HG03066 (cell line): ENCODE measurements at regions not wholly inside any gene's neighbourhood (a gene's known extent, or its start where the extent isn't known, plus 50 kb on each side); places are given as distances from the start of the nearest gene placed in this dataset.
"Not testable (repeated sequence)": the region's sequence is repeated elsewhere in the genome, so short reads cannot be mapped to it uniquely, and the experiment has no call there.

ENCODE experiments used
- ATAC-seq: cut with Tn5 transposase; IDR thresholded peaks from one replicate; pipeline ENCODE4 v1.9.1; 2021; ENCODE audit warnings: low read depth; ENCODE audit not compliant: unreplicated experiment

DNA sequence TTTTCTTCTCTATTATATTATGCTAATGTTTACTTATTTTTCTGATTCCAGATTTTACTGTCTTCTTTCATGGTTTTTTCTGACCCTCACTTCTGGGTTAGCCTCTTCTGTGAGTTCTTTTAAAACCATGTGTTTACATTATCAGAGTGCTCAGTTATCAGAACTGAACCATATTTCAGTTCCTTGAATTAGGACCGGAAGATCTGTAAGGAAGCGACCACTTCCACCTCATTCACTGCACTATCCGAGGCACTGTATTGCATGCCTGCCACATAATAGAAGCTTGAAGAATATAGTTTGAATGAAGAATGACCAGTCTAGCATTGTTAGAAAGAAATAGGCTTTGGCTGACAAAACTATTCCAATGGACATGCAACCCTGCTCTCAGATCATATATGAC lies 281.0 kb upstream of the DEPDC1 start:
- ATAC-seq, result no peak

DNA sequence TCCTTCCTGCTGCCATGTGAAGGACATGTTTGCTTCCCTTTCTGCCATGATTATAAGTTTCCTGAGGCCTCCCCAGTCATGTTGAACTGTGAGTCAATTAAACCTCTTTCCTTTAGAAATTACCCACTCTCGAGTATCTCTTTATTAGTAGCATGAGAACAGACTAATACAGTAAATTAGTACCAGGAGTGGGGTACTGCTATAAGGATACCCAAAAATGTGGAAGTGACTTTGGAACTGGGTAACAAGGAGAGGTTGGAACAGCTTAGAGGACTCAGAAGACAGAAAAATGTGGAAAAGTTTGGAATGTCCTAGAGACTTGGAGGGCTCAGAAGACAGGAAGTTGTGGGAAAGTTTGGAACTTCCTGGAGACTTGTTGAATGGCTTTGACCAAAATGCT lies 283.0 kb upstream of the DEPDC1 start:
- not testable (repeated sequence) for ATAC-seq

DNA sequence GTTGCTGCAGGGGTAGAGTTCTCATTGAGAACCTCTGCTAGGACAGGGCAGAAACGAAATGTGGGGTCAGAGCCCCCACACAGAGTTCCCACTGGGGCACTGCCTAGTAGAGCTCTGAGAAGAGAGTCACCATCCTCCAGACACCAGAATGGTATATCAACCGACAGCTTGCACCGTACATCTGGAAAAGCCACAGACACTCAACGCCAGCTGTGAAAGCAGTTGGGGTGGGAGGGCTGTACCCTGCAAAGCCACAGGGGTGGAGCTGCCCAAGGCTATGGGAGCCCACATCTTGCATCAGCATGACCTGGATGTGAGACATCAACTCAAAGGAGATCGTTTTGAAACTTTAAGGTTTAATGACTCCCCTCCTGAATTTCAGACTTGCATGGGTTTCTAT lies 284.0 kb upstream of the DEPDC1 start:
- no peak for ATAC-seq

DNA sequence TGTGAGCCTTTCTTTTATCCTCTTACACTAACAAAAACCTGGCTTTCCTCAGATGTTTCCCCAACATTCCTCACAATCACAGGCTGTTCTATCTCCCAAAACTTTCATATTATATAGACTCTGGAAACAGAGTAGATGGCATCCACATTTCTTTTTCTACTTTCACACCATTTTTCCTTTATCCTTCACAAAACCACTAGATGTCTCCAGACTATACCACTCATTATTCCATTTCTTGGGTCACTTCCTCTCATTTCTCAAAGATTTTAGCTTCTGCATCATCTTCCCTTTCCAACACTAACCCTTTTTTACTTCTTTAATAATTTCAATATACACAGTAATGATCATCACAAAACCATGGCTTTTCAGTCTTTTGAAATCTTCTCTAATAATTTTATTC lies 286.0 kb upstream of the DEPDC1 start:
- no peak for ATAC-seq

DNA sequence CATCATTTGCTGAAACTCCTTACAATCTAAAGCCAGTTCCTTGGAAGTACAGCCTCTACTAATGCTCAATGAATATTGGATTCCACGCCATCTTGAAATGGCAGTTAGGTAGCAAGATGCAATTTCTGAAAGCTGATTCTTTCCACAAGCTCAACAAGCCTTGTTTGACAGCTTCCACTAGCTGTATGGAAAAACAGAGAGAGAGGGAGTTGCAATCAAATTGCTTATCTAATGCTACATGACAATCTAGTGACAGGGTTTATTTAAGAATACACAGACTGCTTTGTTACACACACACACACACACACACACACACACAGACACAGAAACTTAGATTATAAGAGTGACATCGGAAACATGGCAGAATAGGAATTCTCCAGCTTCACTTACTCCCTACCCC lies 288.4 kb upstream of the DEPDC1 start:
- ATAC-seq, result no peak

DNA sequence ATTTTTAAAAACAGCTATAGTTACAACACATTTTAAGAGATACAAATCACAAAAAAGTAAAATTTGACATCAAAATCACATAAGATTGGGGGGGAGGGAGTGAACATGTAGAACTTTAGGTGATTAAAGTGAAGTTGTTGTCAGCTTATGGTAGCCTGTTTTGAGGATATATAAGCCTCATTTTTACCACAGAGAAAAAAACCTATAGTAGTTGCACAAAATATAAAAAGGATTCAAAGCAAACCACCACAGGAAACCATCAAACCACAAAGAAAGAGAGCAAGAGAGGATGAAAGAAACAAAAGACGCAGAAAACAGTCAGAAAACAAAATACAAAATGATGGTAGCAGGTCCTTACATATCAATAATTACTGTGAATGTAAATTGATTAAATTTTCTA lies 291.9 kb upstream of the DEPDC1 start:
- no peak for ATAC-seq

DNA sequence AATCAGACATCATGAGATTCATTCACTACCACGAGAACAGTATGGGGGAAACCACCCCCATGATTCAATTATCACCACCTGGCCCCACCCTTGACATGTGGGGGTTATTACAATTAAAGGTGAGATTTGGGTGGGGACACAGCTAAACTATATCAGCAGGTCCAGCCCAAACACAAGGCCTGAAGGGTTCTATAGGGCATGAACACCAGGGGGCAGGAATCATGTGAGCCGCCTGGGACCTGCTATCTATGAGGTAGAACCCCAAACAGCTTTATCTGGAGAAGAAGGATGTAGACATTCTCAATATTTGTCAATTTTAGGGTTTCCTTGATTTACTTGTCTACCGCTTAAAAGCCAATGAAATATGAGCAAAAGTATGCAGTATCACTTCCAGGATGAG lies 294.9 kb upstream of the DEPDC1 start:
- ATAC-seq, result no peak

DNA sequence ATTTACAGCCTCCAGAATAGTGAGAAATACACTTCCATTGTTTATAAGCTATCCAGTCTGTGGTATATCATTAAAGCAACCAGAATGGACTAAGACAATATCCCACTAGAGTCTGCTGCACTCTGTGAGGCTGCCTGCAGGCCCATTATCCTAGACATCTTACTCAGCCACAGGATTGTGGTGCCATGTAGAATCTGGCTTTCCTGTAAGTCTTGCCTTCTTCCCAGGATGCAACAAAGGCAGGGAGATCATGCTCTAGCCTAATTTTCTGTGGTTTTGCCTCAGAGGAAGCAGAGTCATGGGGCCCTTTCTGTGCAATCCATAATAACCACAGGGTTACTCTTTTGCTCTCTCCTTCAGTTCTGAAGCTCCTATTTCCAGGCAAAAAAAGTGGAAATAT lies 299.1 kb upstream of the DEPDC1 start:
- ATAC-seq, result no peak

DNA sequence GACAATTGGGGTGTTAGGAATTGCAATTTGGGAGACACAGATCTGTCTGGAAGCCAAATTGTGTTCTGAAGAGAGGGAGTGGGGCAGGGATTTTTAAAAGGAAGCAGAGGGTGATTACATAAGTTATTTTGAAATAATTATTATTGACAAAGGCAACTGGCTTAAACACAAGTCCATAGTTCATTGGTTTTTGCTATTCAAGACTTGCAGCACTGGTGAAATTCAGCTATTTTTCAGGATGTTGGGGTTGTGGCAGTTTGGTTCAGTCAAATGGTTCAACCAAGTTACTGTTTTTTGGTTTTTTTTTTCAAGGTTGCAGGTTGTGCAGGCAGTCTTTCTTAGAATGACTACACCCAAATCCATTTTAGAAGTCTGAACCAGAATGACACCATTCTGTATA lies 300.0 kb upstream of the DEPDC1 start:
- ATAC-seq, result no peak

DNA sequence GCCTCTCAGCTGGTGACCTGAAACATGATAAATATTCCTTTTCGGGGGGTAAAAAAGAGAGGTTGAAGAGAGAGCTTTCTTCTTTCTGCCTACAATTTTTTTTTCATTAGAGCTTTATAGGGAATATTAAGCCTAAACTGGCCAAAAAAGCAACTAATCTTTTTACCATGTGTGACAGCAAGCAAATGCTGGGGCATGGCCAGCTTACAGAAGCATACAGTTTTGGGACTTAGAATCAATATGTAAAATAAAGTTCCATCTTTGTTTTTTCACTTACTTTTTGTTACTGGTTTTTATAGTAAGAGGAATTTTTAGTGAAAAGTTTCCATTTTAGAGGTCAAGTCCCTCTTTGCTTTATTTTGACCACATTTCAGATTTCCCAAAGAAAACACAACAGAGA lies 301.2 kb upstream of the DEPDC1 start:
- no peak for ATAC-seq

DNA sequence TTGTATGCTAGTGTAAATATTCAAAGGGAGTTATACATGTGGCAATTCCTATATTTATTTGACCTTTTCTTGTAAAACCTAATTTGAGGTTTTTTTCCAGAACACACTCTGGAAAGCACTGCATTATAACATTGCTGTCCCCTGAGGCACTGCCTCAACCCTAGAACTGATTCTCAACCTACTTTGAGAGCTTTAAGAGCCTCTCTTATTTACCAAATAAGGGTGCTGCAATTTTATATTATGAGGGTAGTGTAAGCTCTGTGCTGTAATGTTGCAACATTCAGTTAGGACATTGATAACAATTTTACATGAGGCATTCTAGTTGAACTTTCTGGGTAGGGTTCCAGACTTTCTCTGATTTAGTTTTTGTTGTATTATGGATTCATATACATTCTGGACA lies 302.2 kb upstream of the DEPDC1 start:
- ATAC-seq, result no peak

DNA sequence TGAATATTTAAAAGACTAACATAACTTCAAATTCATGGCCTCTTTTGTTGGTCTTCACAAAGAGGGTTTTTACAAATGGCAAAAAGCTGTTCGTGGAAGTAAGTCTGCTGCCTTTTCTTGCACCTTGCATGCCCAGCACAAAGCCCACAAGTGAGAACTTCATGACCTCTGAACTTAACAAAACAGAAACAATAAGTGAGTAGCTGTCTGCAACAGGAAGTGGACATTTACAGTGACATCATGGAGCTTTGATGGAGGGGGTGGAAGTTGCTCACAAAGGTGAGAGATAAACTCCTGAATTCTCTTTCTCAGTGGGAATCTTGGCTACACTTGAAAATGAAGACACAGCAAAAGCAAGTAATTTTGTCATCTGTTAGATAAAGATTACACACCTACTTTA lies 303.3 kb upstream of the DEPDC1 start:
- no peak for ATAC-seq

DNA sequence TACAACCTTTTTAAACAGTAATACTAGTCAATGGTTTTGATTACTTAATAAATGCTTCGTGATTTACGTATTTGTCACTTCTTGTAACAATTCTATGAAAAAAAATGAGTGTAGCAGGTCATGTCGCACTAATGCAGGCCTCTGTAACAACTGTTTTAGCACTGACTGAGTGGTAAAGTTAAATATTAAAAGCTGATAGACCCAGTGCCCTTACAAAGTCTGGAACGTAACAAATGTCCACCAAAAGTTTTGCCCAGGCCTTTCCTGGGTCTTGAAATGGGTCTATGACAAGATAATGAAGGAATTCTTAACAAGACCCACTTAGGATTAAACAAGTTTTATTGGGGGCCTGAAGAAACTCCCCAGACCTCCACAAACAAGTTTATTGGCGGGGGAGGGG lies 304.6 kb upstream of the DEPDC1 start:
- no peak for ATAC-seq

DNA sequence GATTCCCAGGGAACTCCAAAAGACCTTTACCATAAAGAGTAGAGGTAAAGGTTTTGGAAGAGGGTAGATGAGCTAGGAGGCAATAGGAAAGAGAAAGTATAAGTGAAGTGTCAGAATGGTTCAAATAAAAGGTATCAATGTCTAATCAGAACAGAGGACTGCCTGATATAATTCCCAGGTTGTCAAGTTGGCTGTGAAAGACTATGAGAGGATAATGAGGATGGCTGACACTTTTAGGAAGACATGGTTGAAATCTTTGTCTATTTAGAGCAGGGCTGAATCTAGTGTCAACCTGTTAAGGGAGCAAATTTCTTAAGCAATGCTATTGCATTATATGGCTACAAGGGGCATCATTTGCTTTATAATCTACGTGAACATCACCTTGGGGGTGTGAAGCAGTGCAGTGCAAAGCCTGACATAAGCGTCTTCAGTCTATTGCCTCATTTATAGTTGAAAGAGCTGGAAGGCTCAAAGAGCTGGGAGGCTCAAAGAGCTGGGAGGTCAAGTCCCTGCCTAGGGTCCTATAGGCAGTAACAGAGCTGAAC lies 308.3 kb upstream of the DEPDC1 start:
- no peak for ATAC-seq

DNA sequence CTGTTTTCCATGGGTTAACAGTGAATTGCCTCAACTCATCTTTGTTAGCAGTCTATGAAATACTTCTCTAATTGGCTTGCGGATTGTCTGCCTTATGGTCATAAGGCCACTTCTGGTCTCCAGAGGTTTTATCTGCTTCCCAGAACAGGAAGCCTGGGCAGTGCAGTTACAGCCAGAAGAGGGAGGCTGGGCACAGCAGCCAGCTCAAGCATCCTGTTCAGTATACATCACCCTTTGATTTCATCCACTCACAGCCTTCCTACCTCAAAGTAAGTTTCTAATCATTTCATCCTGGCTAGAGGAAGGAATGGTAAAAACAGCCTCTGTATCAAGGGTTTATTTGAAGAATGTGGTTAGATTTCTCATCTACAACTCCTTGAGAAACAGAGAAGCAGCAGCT lies 311.5 kb upstream of the DEPDC1 start:
- ATAC-seq, result no peak

DNA sequence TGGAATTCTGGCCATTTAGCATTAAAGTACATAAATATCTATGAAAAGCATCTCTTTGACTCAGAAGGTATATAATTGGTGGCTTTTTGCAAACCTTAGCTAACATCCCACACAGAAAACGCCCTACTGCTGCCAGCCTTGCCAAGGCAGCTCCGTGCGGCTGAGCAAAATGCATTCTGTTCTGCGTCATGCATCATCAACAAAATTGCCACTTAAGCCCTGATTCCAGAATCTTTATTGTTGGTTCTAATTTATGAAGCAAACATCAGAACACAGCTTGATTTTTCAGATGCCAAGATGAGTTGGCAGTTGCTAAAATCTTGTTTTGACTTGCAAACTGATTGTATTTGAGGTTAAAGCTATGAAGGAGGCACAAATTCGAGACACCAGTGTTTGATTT lies 314.9 kb upstream of the DEPDC1 start:
- no peak for ATAC-seq

DNA sequence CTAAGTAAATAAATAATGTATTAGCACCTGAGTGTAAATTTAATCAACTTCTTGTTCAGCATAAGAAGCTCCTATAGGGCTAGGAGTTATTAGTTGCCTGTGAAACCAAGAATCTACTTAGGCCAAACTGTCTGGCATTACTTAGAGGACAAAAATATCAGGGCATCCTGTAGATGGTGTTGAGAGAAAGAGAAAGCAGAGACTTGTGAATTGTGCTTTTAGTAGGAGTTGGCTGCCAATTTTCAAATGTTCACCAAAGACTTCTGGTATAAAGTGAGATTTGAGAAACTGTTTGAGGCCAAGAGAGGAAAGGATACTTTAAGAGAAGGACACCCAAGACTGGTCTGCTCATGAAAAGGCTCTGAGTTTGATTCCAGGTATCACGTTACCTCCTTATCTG lies 315.5 kb upstream of the DEPDC1 start:
- ATAC-seq, result no peak

DNA sequence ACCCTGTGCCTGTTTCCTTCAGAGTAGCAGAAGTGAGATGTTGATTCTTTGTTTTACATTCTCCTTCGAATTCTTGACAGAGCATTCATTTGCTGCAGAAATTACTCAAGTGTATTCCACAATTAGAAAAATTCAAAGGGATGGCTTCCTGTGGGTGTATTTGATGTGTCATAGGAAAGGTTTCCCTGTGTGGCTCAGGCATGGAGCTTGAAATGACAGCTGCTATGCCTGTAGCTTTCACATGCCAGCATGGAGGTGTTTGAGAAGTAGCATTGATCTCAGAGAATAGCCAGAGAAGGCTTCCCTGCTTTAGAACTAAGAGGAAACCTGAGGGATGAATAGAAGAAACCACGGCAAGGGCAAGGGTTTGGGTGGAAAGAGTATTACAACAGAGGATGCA lies 317.2 kb upstream of the DEPDC1 start:
- no peak for ATAC-seq

DNA sequence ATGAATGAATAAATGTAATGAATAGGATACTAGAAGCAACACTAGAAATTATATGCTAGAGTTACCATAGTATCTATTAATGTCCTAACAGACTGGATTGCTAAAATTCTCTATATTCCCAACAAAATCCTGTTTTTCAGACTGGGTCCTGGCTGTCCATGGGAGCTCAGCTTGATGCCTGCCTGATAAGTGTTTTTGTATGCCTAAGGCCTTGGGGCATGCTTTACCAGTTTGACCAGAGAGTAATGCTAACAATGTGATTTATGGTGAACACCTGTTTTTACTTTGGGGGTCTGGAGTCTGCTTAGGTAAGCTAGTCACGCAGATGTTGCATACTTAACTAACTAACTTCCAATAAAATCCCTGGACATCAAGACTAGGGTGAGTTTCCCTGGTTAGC lies 318.8 kb upstream of the DEPDC1 start:
- ATAC-seq, result no peak

DNA sequence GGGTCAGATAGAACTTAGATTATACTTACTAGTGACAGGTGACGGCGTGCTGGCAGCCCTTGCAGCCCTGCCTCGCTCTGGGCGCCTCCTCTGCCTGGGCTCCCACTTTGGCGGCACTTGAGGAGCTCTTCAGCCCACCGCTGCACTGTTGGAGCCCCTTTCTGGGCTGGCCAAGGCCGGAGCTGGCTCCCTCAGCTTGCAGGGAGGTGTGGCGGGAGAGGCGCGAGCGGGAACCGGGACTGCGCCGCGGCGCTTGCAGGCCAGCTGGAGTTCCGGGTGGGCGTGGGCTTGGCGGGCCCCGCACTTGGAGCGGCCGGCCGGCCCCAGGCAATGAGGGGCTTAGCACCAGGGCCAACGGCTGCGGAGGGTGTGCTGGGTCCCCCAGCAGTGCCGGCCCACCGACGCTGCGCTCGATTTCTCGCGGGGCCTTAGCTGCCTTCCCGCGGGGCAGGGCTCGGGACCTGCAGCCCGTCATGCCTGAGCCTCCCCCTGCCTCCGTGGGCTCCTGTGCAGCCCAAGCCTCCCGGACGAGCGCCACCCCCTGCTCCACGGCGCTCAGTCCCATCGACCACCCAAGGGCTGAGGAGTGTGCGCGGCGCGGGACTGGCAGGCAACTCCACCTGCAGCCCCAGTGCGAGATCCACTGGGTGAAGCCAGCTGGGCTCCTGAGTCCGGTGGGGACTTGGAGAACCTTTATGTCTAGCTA lies 320.8 kb upstream of the DEPDC1 start:
- ATAC-seq, result not testable (repeated sequence)

DNA sequence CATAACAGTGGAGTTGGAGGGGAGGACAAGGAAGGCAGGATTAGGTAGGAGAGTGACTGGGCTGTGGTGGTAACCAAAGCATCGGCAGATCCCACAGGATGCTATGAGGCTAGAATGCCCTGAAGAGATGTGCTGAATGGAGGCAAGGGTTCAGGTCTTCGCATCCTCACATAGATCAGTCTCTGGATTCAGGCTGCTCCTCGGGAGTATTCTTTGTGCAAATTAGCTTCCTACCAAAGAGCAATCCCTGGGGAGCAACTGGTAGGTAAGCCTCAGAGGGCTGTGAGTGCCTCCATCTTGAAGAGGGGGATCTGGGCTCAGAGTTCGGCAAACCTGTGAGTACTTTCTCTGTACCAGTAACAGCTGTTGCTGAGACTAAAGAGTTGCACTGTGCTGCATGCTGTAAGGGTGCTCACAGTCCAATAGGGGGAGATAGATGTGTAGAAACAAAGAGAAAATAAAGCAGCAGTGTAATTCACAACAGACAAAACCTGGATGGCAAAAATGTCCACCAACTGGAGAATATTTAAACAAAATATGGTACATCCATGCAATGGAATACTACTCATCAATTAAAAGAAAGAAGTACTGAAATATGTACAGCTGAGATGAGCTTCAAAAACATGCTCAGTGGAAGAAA lies 322.4 kb upstream of the DEPDC1 start:
- no peak for ATAC-seq

DNA sequence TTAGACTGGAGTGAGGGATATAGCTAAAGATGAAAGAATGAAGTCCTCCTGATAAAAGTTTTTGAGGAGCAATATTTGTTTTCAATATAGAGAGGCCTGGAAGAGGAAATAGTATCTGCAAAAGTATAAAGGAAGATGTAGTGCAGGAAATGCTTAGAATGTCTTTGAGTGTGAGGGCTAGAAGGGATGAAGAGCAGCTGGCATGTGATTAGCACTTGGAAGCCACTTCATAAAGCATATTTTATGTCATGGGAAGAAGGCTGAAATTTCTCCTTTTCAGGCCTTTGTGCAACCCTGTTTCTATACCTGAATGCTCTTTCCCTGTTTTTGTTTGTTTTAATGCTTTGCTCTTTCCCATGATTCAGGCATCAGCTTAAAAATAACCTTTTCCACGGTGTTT lies 323.3 kb upstream of the DEPDC1 start:
- ATAC-seq, result no peak
